GM23338 (cell line): ENCODE measurements at regions not wholly inside any gene's neighbourhood (a gene's known extent, or its start where the extent isn't known, plus 50 kb on each side); places are given as distances from the start of the nearest gene placed in this dataset.

Source experiments
- EZH2 ChIP-seq: fragments of 200-600 bp; sonication (generic); IDR thresholded peaks from one replicate; pipeline ENCODE4 v1.8.0; 2017; ENCODE audit warnings: antibody characterized with exemption, mild to moderate bottlenecking, low read depth; ENCODE audit not compliant: unreplicated experiment
- TF ChIP-seq, protein P1 (sequence below), 2 experiments: fragments of 200-600 bp in 1 of 2; sonication (generic) in 1 of 2; conservative IDR thresholded peaks; 2 replicates each; pipeline versions ENCODE4 v1.5.1 to v1.6.1; 2016 to 2017; ENCODE audit warnings: antibody characterized with exemption in 2 of 2, low read depth in 2 of 2, mild to moderate bottlenecking in 2 of 2, moderate library complexity in 1 of 2

DNA sequence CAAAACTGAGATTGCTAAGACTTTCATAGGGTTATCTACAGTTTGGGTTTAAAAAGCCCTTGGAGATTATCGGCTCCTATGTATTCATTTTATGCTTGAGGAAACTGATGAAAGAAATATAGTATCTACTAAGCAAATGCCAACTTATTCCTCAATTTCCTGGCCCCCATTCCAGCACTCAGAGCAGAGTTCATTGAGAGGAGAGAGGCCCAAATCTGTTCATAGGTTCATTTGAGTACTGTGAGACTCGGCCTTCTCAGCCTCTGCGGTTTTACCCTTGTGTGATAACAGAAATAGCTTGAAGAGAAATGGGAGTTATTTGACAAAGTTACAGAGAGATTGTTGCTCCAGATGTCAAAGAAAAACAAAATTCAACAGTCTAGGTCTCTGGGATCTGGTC is 226.7 kb upstream of the ARHGAP42 start:
- TF ChIP-seq, protein P1, sequence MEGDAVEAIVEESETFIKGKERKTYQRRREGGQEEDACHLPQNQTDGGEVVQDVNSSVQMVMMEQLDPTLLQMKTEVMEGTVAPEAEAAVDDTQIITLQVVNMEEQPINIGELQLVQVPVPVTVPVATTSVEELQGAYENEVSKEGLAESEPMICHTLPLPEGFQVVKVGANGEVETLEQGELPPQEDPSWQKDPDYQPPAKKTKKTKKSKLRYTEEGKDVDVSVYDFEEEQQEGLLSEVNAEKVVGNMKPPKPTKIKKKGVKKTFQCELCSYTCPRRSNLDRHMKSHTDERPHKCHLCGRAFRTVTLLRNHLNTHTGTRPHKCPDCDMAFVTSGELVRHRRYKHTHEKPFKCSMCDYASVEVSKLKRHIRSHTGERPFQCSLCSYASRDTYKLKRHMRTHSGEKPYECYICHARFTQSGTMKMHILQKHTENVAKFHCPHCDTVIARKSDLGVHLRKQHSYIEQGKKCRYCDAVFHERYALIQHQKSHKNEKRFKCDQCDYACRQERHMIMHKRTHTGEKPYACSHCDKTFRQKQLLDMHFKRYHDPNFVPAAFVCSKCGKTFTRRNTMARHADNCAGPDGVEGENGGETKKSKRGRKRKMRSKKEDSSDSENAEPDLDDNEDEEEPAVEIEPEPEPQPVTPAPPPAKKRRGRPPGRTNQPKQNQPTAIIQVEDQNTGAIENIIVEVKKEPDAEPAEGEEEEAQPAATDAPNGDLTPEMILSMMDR (conservative IDR thresholded peaks at IDR 0.05; ENCODE audit: low read depth in 2 of 2) = no peak
- TF ChIP-seq EZH2 = no peak
